Mesendoderm (in vitro differentiated cells): ENCODE measurements at regions not wholly inside any gene's neighbourhood (a gene's known extent, or its start where the extent isn't known, plus 50 kb on each side); places are given as distances from the start of the nearest gene placed in this dataset.

Source experiments
- DNase-seq: peaks from one replicate; pipeline ENCODE4 v3.0.0; 2013
- H2AK5ac ChIP-seq: 2 replicates; pipeline ENCODE4 v1.6.1; 2013; ENCODE audit warnings: low read length, inconsistent platforms
- H2BK120ac ChIP-seq: 2 replicates; pipeline ENCODE4 v1.6.1; 2013; ENCODE audit warnings: low read depth, mild to moderate bottlenecking, low read length, moderate library complexity, mixed read lengths
- H2BK15ac ChIP-seq: replicated peaks from 2 replicates; pipeline ENCODE4 v1.6.1; 2013; ENCODE audit warnings: low read depth, mild to moderate bottlenecking, moderate library complexity
- H2BK5ac ChIP-seq: 2 replicates; pipeline ENCODE4 v1.6.1; 2013; ENCODE audit warnings: low read length, inconsistent platforms
- H3K18ac ChIP-seq: 2 replicates; pipeline ENCODE4 v1.6.1; 2013; ENCODE audit warnings: mild to moderate bottlenecking, low read length, mixed read lengths
- H3K23ac ChIP-seq: one replicate; pipeline ENCODE4 v1.6.1; 2013; ENCODE audit warnings: low read length
- H3K27ac ChIP-seq: 2 replicates; pipeline ENCODE4 v1.5.1; 2013; ENCODE audit warnings: low read depth, mild to moderate bottlenecking, inconsistent platforms, low read length, moderate library complexity
- H3K27me3 ChIP-seq: 2 replicates; pipeline ENCODE4 v1.6.1; 2013; ENCODE audit warnings: low read length, control low read depth, mild to moderate bottlenecking, inconsistent platforms; ENCODE audit not compliant: insufficient read depth, poor library complexity
- H3K36me3 ChIP-seq: 2 replicates; pipeline ENCODE4 v1.6.1; 2013; ENCODE audit warnings: low read length, inconsistent platforms; ENCODE audit not compliant: control insufficient read depth, insufficient read depth
- H3K4ac ChIP-seq: one replicate; pipeline ENCODE4 v1.6.1; 2013; ENCODE audit warnings: low read depth, mild to moderate bottlenecking, low read length, moderate library complexity
- H3K4me1 ChIP-seq: 2 replicates; pipeline ENCODE4 v1.6.1; 2013; ENCODE audit warnings: low read depth, low read length, inconsistent platforms; ENCODE audit not compliant: control insufficient read depth
- H3K4me2 ChIP-seq: 2 replicates; pipeline ENCODE4 v1.6.1; 2013; ENCODE audit warnings: low read length
- H3K4me3 ChIP-seq: 2 replicates; pipeline ENCODE4 v1.5.1; 2013; ENCODE audit warnings: mild to moderate bottlenecking, low read length
- H3K56ac ChIP-seq: one replicate; pipeline ENCODE4 v1.6.1; 2013; ENCODE audit warnings: low read length
- H3K79me1 ChIP-seq: 2 replicates; pipeline ENCODE4 v1.6.1; 2013; ENCODE audit warnings: low read length, inconsistent platforms
- H3K79me2 ChIP-seq: 2 replicates; pipeline ENCODE4 v1.6.1; 2013; ENCODE audit warnings: mild to moderate bottlenecking, low read length; ENCODE audit not compliant: control insufficient read depth, insufficient read depth
- H3K9ac ChIP-seq: 2 replicates; pipeline ENCODE4 v1.6.1; 2013; ENCODE audit warnings: low read length, inconsistent platforms
- H4K5ac ChIP-seq: one replicate; pipeline ENCODE4 v1.6.1; 2013; ENCODE audit warnings: low read length
- H4K8ac ChIP-seq: one replicate; pipeline ENCODE4 v1.6.1; 2013; ENCODE audit warnings: low read depth, mild to moderate bottlenecking, control low read depth, low read length, moderate library complexity
- WGBS: extraction: QIAGEN DNeasy Blood & Tissue Kit; methylation state at CpG from one replicate; pipeline ENCODE4 v1.1.7; 2013; ENCODE audit warnings: low lambda C conversion rate, missing lambda C conversion rate; ENCODE audit not compliant: insufficient coverage; ENCODE audit errors: extremely low coverage; 5-methylcytosine and 5-hydroxymethylcytosine counted together

DNA sequence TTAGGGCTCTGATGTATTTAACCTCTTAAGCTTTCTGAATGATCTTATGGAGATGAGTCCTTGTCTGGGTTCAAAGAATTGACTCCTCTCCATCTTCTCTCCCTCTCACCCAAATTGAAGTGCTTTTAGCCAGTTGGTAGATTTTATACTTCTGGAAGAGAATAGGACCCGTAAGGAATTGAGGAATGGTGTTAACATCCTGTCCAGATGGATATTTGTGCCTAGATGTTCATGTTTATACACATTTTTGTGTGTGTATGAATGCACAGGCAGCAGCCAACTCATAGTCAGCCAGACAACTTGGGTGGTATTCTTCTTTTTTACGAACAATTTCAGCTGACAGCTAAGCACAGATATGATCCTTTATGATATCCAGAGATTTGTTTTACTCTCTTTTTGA lies 449.6 kb upstream of the RGS6 start:
- H2BK5ac ChIP-seq, result no peak overlapping the region
- no CpG with 5 or more reads among the region's 2 CpGs for WGBS
- H3K9ac ChIP-seq, result no peak overlapping the region
- H3K36me3 ChIP-seq, result no peaks in the 10 kb centered on the region
- H2BK120ac ChIP-seq, result no peak overlapping the region
- no peak overlapping the region for H3K27ac ChIP-seq
- peaks cover 4% of the 10 kb centered on the region for H3K79me2 ChIP-seq
- no peak overlapping the region for H3K56ac ChIP-seq
- no peak overlapping the region for H3K4me2 ChIP-seq
- no peak overlapping the region for H3K18ac ChIP-seq
- DNase-seq, result no peak
- H3K27me3 ChIP-seq, result no peaks in the 10 kb centered on the region
- H3K4ac ChIP-seq, result no peak overlapping the region
- H3K4me3 ChIP-seq, result no peak overlapping the region
- H2BK15ac ChIP-seq, result no peak overlapping the region
- peaks cover 2% of the 10 kb centered on the region for H3K4me1 ChIP-seq
- H3K79me1 ChIP-seq, result peaks cover 8% of the 10 kb centered on the region
- no peak overlapping the region for H4K5ac ChIP-seq
- no peak overlapping the region for H4K8ac ChIP-seq
- H2AK5ac ChIP-seq, result no peak overlapping the region
- H3K23ac ChIP-seq, result no peak overlapping the region

GRCh38 chr14:71483154-71483553 lies 449.1 kb upstream of the RGS6 start:
- Histone ChIP-seq H3K79me2 (peaks cover 4% of the 10 kb centered on the region), H2BK5ac (no peak overlapping the region), H3K36me3 (no peaks in the 10 kb centered on the region), H3K23ac (no peak overlapping the region), H3K4me2 (no peak overlapping the region), H3K4ac (no peak overlapping the region), H3K56ac (no peak overlapping the region), H2AK5ac (no peak overlapping the region), H4K5ac (no peak overlapping the region), H2BK120ac (no peak overlapping the region), H3K4me1 (peaks cover 2% of the 10 kb centered on the region), H3K27ac (no peak overlapping the region), H3K27me3 (no peaks in the 10 kb centered on the region), H2BK15ac (no peak overlapping the region), H3K18ac (no peak overlapping the region), H3K9ac (no peak overlapping the region), H3K4me3 (no peak overlapping the region), H4K8ac (no peak overlapping the region), H3K79me1 (peaks cover 8% of the 10 kb centered on the region)
- DNase-seq, result no peak
- no CpG with 5 or more reads among the region's 3 CpGs for WGBS

- H3K18ac ChIP-seq, result no peak overlapping the region
- no peak overlapping the region for H3K23ac ChIP-seq
- DNase-seq, result no peak
- H2BK15ac ChIP-seq, result no peak overlapping the region
- no peak overlapping the region for H2BK5ac ChIP-seq
- H2AK5ac ChIP-seq, result no peak overlapping the region
- peaks cover 4% of the 10 kb centered on the region for H3K79me2 ChIP-seq
- no CpG with 5 or more reads among the region's 2 CpGs for WGBS
- no peak overlapping the region for H3K4me3 ChIP-seq
- H3K27ac ChIP-seq, result no peak overlapping the region
- H4K8ac ChIP-seq, result no peak overlapping the region
- no peaks in the 10 kb centered on the region for H3K27me3 ChIP-seq
- no peak overlapping the region for H3K56ac ChIP-seq
- H3K9ac ChIP-seq, result no peak overlapping the region
- H2BK120ac ChIP-seq, result no peak overlapping the region
- H3K36me3 ChIP-seq, result no peaks in the 10 kb centered on the region
- no peak overlapping the region for H3K4ac ChIP-seq
- peaks cover 6% of the 10 kb centered on the region for H3K79me1 ChIP-seq
- H3K4me2 ChIP-seq, result no peak overlapping the region
- H3K4me1 ChIP-seq, result peaks cover 2% of the 10 kb centered on the region
- no peak overlapping the region for H4K5ac ChIP-seq
Observed at GRCh38 chr14:71485833-71486232, 446.4 kb upstream of the RGS6 start.

DNA sequence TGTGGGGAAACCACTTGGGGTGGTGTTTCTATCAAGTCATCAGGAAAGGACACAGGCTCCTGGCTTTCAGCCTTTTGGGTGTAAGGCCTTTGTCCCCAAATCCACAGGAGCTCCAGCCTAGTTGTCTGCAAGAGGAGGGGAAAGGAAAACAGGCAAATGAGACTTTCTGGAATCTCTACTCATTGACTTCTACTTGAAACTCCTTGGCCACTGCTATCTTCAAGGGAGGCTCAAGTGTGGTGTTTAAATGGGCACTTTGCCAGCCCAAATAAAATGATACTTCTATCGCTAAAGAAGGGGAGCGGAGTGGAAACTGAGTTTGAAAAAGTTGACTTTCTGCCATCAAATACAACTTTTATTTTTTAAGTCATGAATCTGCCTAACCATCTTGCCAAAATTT lies 445.9 kb upstream of the RGS6 start:
- DNase-seq, result no peak
- no peak overlapping the region for H3K4ac ChIP-seq
- no peak overlapping the region for H2BK120ac ChIP-seq
- H3K79me2 ChIP-seq, result peaks cover 5% of the 10 kb centered on the region
- no peak overlapping the region for H2AK5ac ChIP-seq
- no peak overlapping the region for H3K9ac ChIP-seq
- H3K79me1 ChIP-seq, result peaks cover 6% of the 10 kb centered on the region
- H3K56ac ChIP-seq, result no peak overlapping the region
- no peaks in the 10 kb centered on the region for H3K36me3 ChIP-seq
- H3K4me3 ChIP-seq, result no peak overlapping the region
- H3K4me1 ChIP-seq, result peaks cover 2% of the 10 kb centered on the region
- H3K23ac ChIP-seq, result no peak overlapping the region
- no CpG with 5 or more reads among the region's 2 CpGs for WGBS
- no peak overlapping the region for H3K18ac ChIP-seq
- no peak overlapping the region for H2BK5ac ChIP-seq
- H3K27ac ChIP-seq, result no peak overlapping the region
- H4K5ac ChIP-seq, result no peak overlapping the region
- H3K4me2 ChIP-seq, result no peak overlapping the region
- no peak overlapping the region for H2BK15ac ChIP-seq
- H3K27me3 ChIP-seq, result no peaks in the 10 kb centered on the region
- H4K8ac ChIP-seq, result no peak overlapping the region

- no peak overlapping the region for H2BK120ac ChIP-seq
Observed at GRCh38 chr14:71487449-71487848, 444.8 kb upstream of the RGS6 start.

DNA sequence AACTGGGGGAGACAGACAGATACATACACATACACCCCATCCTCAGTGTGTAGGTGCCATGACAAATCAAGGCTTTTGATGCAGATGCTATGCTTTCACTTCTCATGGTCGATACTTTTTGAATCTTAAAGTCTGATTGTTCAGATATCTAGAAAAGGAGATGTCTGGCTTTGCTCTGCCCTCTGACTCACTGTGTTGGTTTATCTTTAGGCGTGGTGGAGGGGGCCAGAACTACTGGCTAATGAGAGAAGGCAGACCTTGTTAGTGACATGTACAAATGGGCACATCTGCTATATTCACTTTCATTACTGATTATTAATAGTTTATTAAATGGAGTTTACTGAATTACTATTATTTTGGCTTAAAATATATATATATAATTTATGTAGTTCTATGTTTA lies 444.3 kb upstream of the RGS6 start:
- no peak for DNase-seq
- no peak overlapping the region for H3K4me2 ChIP-seq
- H3K23ac ChIP-seq, result no peak overlapping the region
- H4K8ac ChIP-seq, result no peak overlapping the region
- no peak overlapping the region for H3K18ac ChIP-seq
- H2BK120ac ChIP-seq, result no peak overlapping the region
- H3K79me1 ChIP-seq, result peaks cover 6% of the 10 kb centered on the region
- no peaks in the 10 kb centered on the region for H3K27me3 ChIP-seq
- no peak overlapping the region for H3K27ac ChIP-seq
- H2BK15ac ChIP-seq, result no peak overlapping the region
- H4K5ac ChIP-seq, result no peak overlapping the region
- H3K36me3 ChIP-seq, result no peaks in the 10 kb centered on the region
- H3K9ac ChIP-seq, result no peak overlapping the region
- H2AK5ac ChIP-seq, result no peak overlapping the region
- no peaks in the 10 kb centered on the region for H3K4me1 ChIP-seq
- H3K4me3 ChIP-seq, result no peak overlapping the region
- H3K79me2 ChIP-seq, result peaks cover 8% of the 10 kb centered on the region
- no CpG with 5 or more reads among the region's 2 CpGs for WGBS
- no peak overlapping the region for H2BK5ac ChIP-seq
- H3K56ac ChIP-seq, result no peak overlapping the region
- no peak overlapping the region for H3K4ac ChIP-seq

More at GRCh38 chr14:71487449-71487848, 444.8 kb upstream of the RGS6 start:
- Histone ChIP-seq H3K23ac (no peak overlapping the region), H3K9ac (no peak overlapping the region), H4K5ac (no peak overlapping the region), H3K4me3 (no peak overlapping the region), H2BK5ac (no peak overlapping the region), H3K36me3 (no peaks in the 10 kb centered on the region), H3K27ac (no peak overlapping the region), H3K56ac (no peak overlapping the region), H3K79me2 (peaks cover 8% of the 10 kb centered on the region), H2AK5ac (no peak overlapping the region), H3K18ac (no peak overlapping the region), H3K4me1 (no peaks in the 10 kb centered on the region), H3K79me1 (peaks cover 6% of the 10 kb centered on the region), H4K8ac (no peak overlapping the region), H2BK15ac (no peak overlapping the region), H3K4me2 (no peak overlapping the region), H3K27me3 (no peaks in the 10 kb centered on the region), H3K4ac (no peak overlapping the region)
- DNase-seq, result no peak
